Neutrophil (primary cell): ENCODE measurements at regions not wholly inside any gene's neighbourhood (a gene's known extent, or its start where the extent isn't known, plus 50 kb on each side); places are given as distances from the start of the nearest gene placed in this dataset.

Experiments used
- H3K27ac ChIP-seq: fragments of 200-600 bp; sonication (generic); 2 replicates; pipeline ENCODE4 v1.5.1; 2016; ENCODE audit warnings: mild to moderate bottlenecking, moderate library complexity
- H3K27me3 ChIP-seq: fragments of 200-600 bp; sonication (generic); 2 replicates; pipeline ENCODE4 v1.6.0; 2016; ENCODE audit warnings: mild to moderate bottlenecking
- H3K36me3 ChIP-seq: fragments of 200-600 bp; sonication (generic); 2 replicates; pipeline ENCODE4 v1.5.1; 2017
- H3K4me1 ChIP-seq, 2 experiments: fragments of 200-600 bp in 1 of 2; sonication (generic) in 1 of 2; 1 replicate in 1 of 2; 2 replicates in 1 of 2; pipeline versions ENCODE4 v1.5.1 to v1.6.1; 2013 to 2016; ENCODE audit warnings: low read depth in 1 of 2, low read length in 1 of 2, mild to moderate bottlenecking in 1 of 2, moderate library complexity in 1 of 2; ENCODE audit not compliant: control insufficient read depth in 1 of 2, insufficient read depth in 1 of 2
- H3K4me3 ChIP-seq, 2 experiments: fragments of 200-600 bp in 1 of 2; sonication (generic) in 1 of 2; 1 replicate in 1 of 2; 2 replicates in 1 of 2; pipeline ENCODE4 v1.5.1; 2013 to 2016; ENCODE audit warnings: low read depth in 1 of 2, low read length in 1 of 2, mild to moderate bottlenecking in 1 of 2, moderate library complexity in 1 of 2
- H3K9me3 ChIP-seq: fragments of 200-600 bp; sonication (generic); 2 replicates; pipeline ENCODE4 v1.5.1; 2016
- TF ChIP-seq, protein P1 (sequence below): fragments of 200-600 bp; sonication (generic); IDR thresholded peaks from 2 replicates; pipeline ENCODE4 v1.5.1; 2016; ENCODE audit warnings: antibody characterized with exemption

DNA sequence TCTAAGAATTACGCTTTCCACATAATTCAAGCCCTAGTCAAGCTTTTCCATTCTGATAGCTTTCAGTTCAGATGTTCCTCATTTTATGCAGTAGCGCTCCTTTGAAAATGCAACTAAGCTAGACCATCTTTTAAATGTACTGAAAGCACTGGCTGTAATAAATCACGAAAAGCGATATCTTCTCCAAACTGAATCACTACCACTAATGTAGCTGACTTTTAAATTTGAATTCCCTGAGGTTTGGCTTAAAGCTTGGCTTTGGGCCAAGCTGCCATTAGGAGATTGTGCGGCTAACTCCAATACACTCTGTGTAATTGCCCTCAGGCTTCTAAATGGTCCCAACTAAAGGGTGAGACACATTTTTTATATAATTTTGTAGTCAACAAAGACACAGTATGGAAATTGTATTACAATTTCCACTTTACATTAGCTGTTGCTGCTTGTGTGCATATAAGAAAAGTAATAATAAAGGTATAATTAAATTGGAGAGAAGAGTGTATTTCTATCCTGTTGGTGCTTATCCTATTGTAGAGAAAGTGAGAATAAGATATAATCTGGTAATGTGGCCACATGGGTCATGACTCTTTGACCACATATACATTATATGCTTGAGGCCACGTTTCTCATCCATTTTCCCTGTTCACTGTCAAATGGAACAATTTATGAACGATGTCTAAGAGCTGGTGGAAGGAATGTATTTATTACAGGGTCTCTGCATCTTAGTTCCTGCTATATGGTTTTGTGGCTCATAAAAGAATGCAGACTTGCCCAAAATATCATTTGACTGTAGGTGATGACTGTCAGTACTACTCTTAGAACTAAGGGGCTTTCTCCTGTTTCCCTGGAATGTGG is 118.7 kb upstream of the TAF11L2 start:
- peaks cover 11 to 15% of the 10 kb centered on the region in 2 experiments for H3K4me1 ChIP-seq
- no peak overlapping the region for H3K27ac ChIP-seq
- H3K36me3 ChIP-seq: no peaks in the 10 kb centered on the region
- no peaks in the 10 kb centered on the region for H3K9me3 ChIP-seq
- no peak overlapping the region for H3K4me3 ChIP-seq
- TF ChIP-seq, protein P1, sequence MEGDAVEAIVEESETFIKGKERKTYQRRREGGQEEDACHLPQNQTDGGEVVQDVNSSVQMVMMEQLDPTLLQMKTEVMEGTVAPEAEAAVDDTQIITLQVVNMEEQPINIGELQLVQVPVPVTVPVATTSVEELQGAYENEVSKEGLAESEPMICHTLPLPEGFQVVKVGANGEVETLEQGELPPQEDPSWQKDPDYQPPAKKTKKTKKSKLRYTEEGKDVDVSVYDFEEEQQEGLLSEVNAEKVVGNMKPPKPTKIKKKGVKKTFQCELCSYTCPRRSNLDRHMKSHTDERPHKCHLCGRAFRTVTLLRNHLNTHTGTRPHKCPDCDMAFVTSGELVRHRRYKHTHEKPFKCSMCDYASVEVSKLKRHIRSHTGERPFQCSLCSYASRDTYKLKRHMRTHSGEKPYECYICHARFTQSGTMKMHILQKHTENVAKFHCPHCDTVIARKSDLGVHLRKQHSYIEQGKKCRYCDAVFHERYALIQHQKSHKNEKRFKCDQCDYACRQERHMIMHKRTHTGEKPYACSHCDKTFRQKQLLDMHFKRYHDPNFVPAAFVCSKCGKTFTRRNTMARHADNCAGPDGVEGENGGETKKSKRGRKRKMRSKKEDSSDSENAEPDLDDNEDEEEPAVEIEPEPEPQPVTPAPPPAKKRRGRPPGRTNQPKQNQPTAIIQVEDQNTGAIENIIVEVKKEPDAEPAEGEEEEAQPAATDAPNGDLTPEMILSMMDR: no peak
- no peaks in the 10 kb centered on the region for H3K27me3 ChIP-seq

- H3K27me3 ChIP-seq: no peaks in the 10 kb centered on the region
- TF ChIP-seq, protein P1: no peak
- H3K4me3 ChIP-seq: no peak overlapping the region
- peak overlapping the region; percentile 78 for H3K27ac ChIP-seq
- no peaks in the 10 kb centered on the region for H3K36me3 ChIP-seq
- H3K4me1 ChIP-seq: peaks cover 11 to 15% of the 10 kb centered on the region in 2 experiments
- no peaks in the 10 kb centered on the region for H3K9me3 ChIP-seq
Observed at GRCh38 chr5:17381932-17382331, 116.1 kb upstream of the TAF11L2 start.

GRCh38 chr5:17383526-17383925 is 114.5 kb upstream of the TAF11L2 start:
- no peaks in the 10 kb centered on the region for H3K9me3 ChIP-seq
- H3K4me1 ChIP-seq: peaks cover 11 to 15% of the 10 kb centered on the region in 2 experiments

DNA sequence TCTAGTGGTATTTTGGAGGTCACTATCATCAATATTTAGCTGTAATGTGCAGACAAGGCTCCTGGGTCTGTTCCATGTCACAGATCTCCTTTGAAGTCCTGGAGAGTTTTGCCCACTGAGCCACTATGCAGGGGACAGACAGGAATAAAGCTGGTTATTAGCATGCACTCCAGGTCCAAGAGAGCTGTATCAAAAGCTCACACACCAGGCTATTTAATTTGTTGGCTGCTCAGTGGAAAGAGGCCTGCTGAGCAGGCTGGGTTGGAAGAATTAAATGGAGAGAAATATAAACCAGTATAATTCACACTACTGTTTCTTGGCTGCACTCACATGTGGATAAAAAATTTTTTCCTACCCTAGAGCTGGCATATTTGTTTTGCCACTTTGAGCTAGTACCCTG is 113.8 kb upstream of the TAF11L2 start:
- no peaks in the 10 kb centered on the region for H3K36me3 ChIP-seq
- peaks cover 11 to 15% of the 10 kb centered on the region in 2 experiments for H3K4me1 ChIP-seq
- no peaks in the 10 kb centered on the region for H3K27me3 ChIP-seq
- TF ChIP-seq, protein P1: no peak
- H3K27ac ChIP-seq: no peak overlapping the region
- H3K9me3 ChIP-seq: no peaks in the 10 kb centered on the region
- no peak overlapping the region for H3K4me3 ChIP-seq

More at GRCh38 chr5:17383526-17383925, 114.5 kb upstream of the TAF11L2 start:
- Histone ChIP-seq H3K36me3 (no peaks in the 10 kb centered on the region), H3K27ac (no peak overlapping the region), H3K27me3 (no peaks in the 10 kb centered on the region), H3K4me3 (no peak overlapping the region)
- TF ChIP-seq, protein P1: no peak

GRCh38 chr5:17388717-17389116 is 109.3 kb upstream of the TAF11L2 start:
- H3K4me1 ChIP-seq: no peaks in the 10 kb centered on the region
- H3K36me3 ChIP-seq: no peaks in the 10 kb centered on the region
- TF ChIP-seq, protein P1: no peak
- H3K9me3 ChIP-seq: no peaks in the 10 kb centered on the region
- H3K4me3 ChIP-seq: no peak overlapping the region
- H3K27me3 ChIP-seq: no peaks in the 10 kb centered on the region
- H3K27ac ChIP-seq: no peak overlapping the region
